K562 (cell line): ENCODE measurements at regions not wholly inside any gene's neighbourhood (a gene's known extent, or its start where the extent isn't known, plus 50 kb on each side); places are given as distances from the start of the nearest gene placed in this dataset.

ENCODE experiments used
- CHCHD3 ChIP-seq: fragments of 250-450 bp; sonication (Bioruptor Pico); IDR thresholded peaks from 2 replicates; pipeline ENCODE4 v2.1.2; 2022; ENCODE audit warnings: mild to moderate bottlenecking
- MAFK ChIP-seq: IDR thresholded peaks from 2 replicates; pipeline ENCODE4 v1.6.1; 2011; ENCODE audit warnings: low read length, improper control_type of control experiment
- U2AF1 ChIP-seq: fragments of 200-400 bp; formaldehyde crosslinking; optimal IDR thresholded peaks from 2 replicates; pipeline ENCODE3; 2017; ENCODE audit warnings: mild to moderate bottlenecking, low read depth, low read length, moderate library complexity

GRCh38 chr14:66284346-66284745, 201.8 kb upstream of the CCDC196 start:
- TF ChIP-seq CHCHD3 (CRISPR knock-in tag): no peak
- TF ChIP-seq MAFK: no peak
- TF ChIP-seq U2AF1: no peak
